ENCODE measurements at regions not wholly inside any gene's neighbourhood (a gene's known extent, or its start where the extent isn't known, plus 50 kb on each side); places are given as distances from the start of the nearest gene placed in this dataset.

- Histone ChIP-seq H3K4me3 (no peak overlapping the region), H3K9me3 (no peaks in the 10 kb centered on the region), H3K27me3 (ENCODE audit: low read depth) (no peaks in the 10 kb centered on the region), H3K4me1 (no peaks in the 10 kb centered on the region), H3K36me3 (no peaks in the 10 kb centered on the region), H3K27ac (no peak overlapping the region)
- intact Hi-C loops (cut with DNase I) = no loop called here
- no peak for DNase-seq
- TF ChIP-seq CTCF (IDR thresholded peaks at IDR 0.05) = no peak
- ATAC-seq = no peak
These were observed 379.1 kb upstream of the KIF2A start for GRCh38 chr5:61926911-61927310.

- Histone ChIP-seq H3K4me3 (no peak overlapping the region), H3K27ac (no peak overlapping the region), H3K27me3 (ENCODE audit: low read depth) (no peaks in the 10 kb centered on the region), H3K4me1 (no peaks in the 10 kb centered on the region), H3K9me3 (no peaks in the 10 kb centered on the region), H3K36me3 (no peaks in the 10 kb centered on the region)
- no peak for TF ChIP-seq CTCF (IDR thresholded peaks at IDR 0.05)
- ATAC-seq = no peak
- no peak for DNase-seq
- intact Hi-C loops (cut with DNase I) = no loop called here
These were observed 374.8 kb upstream of the KIF2A start for GRCh38 chr5:61931236-61931635.

- ATAC-seq = peak; percentile 53 to 69
- no peaks in the 10 kb centered on the region for H3K4me1 ChIP-seq
- H3K27me3 ChIP-seq (ENCODE audit: low read depth) = no peaks in the 10 kb centered on the region
- no peaks in the 10 kb centered on the region for H3K36me3 ChIP-seq
- no peak overlapping the region for H3K4me3 ChIP-seq
- DNase-seq = no peak
- no peak overlapping the region for H3K27ac ChIP-seq
- intact Hi-C loops (cut with DNase I) = no loop called here
- TF ChIP-seq CTCF (IDR thresholded peaks at IDR 0.05) = peak; percentile 63
- no peaks in the 10 kb centered on the region for H3K9me3 ChIP-seq
These were observed 372.0 kb upstream of the KIF2A start for GRCh38 chr5:61933787-61934626.

GRCh38 chr5:61941637-61942036 lies 364.4 kb upstream of the KIF2A start:
- Histone ChIP-seq H3K36me3 (no peaks in the 10 kb centered on the region), H3K4me1 (no peaks in the 10 kb centered on the region)
- ATAC-seq = no peak

GRCh38 chr5:61942462-61943049 lies 363.4 kb upstream of the KIF2A start:
- no peak for TF ChIP-seq CTCF (IDR thresholded peaks at IDR 0.05)
- intact Hi-C loops (cut with DNase I) = no loop called here

More at GRCh38 chr5:61941637-61942036, 364.4 kb upstream of the KIF2A start:
- Histone ChIP-seq H3K9me3 (no peaks in the 10 kb centered on the region), H3K27me3 (ENCODE audit: low read depth) (no peaks in the 10 kb centered on the region), H3K27ac (no peak overlapping the region), H3K4me3 (no peak overlapping the region)
- DNase-seq = no peak
- no peak for TF ChIP-seq CTCF (IDR thresholded peaks at IDR 0.05)
- intact Hi-C loops (cut with DNase I) = no loop called here

More at GRCh38 chr5:61942462-61943049, 363.4 kb upstream of the KIF2A start:
- Histone ChIP-seq H3K27ac (no peak overlapping the region), H3K9me3 (no peaks in the 10 kb centered on the region), H3K27me3 (ENCODE audit: low read depth) (no peaks in the 10 kb centered on the region), H3K4me1 (no peaks in the 10 kb centered on the region), H3K4me3 (no peak overlapping the region), H3K36me3 (no peaks in the 10 kb centered on the region)
- DNase-seq (no peak), ATAC-seq (no peak)

All from lower lobe of right lung (tissue), 2 donors.